Endothelial cell of umbilical vein (primary cell): ENCODE measurements at regions not wholly inside any gene's neighbourhood (a gene's known extent, or its start where the extent isn't known, plus 50 kb on each side); places are given as distances from the start of the nearest gene placed in this dataset.

Experiments used
- BruUV-seq: library from RNA; stranded (reverse); fragments of 400-500 nt; replicated peaks from 2 replicates; lab custom pipeline; 2021; lab: Mats Ljungman, UMichigan
- CTCF ChIA-PET: fragments of 300-600, 350-600 bp; sonication (Branson Sonifier 250); formaldehyde crosslinking; loops from one replicate; lab custom pipeline; 2021; ENCODE audit warnings: antibody characterized with exemption, inconsistent platforms; lab: Charles Lee
- POLR2A ChIA-PET: fragments of 300-600, 350-600 bp; sonication (Branson Sonifier 250); formaldehyde crosslinking; loops from one replicate; lab custom pipeline; 2021; ENCODE audit warnings: antibody characterized with exemption, inconsistent platforms; lab: Charles Lee
- DNase-seq: peaks from one replicate; pipeline ENCODE4 v3.0.0-alpha.2; 2011; ENCODE audit warnings: low read depth, low spot score
- FAIRE-seq: peaks from 2 replicates; lab custom pipeline; 2011; peaks lifted over from hg19 to GRCh38; lab: Jason Lieb, UNC
- H2AFZ ChIP-seq: 2 replicates; pipeline ENCODE4 v1.6.0; 2012; ENCODE audit warnings: low read depth, low read length, control low read depth, inconsistent platforms
- H3K27ac ChIP-seq: 2 replicates; pipeline ENCODE4 v1.5.1; 2011; ENCODE audit warnings: low read depth, mild to moderate bottlenecking, control low read depth, low read length, moderate library complexity; ENCODE audit not compliant: insufficient read depth
- H3K27me3 ChIP-seq, 2 experiments: 2 replicates each; pipeline versions ENCODE4 v1.6.0 to v1.6.1; 2011; ENCODE audit warnings: low read length in 2 of 2, mixed read lengths in 1 of 2; ENCODE audit not compliant: control insufficient read depth in 2 of 2, insufficient read depth in 2 of 2
- H3K36me3 ChIP-seq, 2 experiments: 2 replicates in 1 of 2; 3 replicates in 1 of 2; pipeline ENCODE4 v1.5.1; 2011; ENCODE audit warnings: low read length in 2 of 2, mild to moderate bottlenecking in 1 of 2, moderate library complexity in 1 of 2; ENCODE audit not compliant: control insufficient read depth in 2 of 2, insufficient read depth in 2 of 2; ENCODE audit errors: extremely low read depth in 1 of 2
- H3K4me1 ChIP-seq: 3 replicates; pipeline ENCODE4 v1.5.1; 2011; ENCODE audit warnings: mild to moderate bottlenecking, low read length; ENCODE audit not compliant: control insufficient read depth, insufficient read depth; ENCODE audit errors: extremely low read depth
- H3K4me2 ChIP-seq: 2 replicates; pipeline ENCODE4 v1.6.1; 2011; ENCODE audit warnings: low read length, control low read depth, mixed read lengths; ENCODE audit not compliant: insufficient read depth
- H3K4me3 ChIP-seq, 3 experiments: fragments of 200-600 bp in 1 of 3; sonication (generic), shearing (Covaris generic) in 1 of 3; replicated peaks in 1 of 3; 2 replicates each; pipeline ENCODE4 v1.5.1; 2011 to 2016; ENCODE audit warnings: control low read depth in 3 of 3, low read length in 3 of 3, mild to moderate bottlenecking in 2 of 3, inconsistent platforms in 1 of 3, low read depth in 1 of 3, moderate library complexity in 1 of 3; ENCODE audit not compliant: insufficient read depth in 1 of 3
- H3K79me2 ChIP-seq: 2 replicates; pipeline ENCODE4 v1.6.0; 2012; ENCODE audit warnings: low read length, inconsistent platforms; ENCODE audit not compliant: control insufficient read depth, insufficient read depth
- H3K9ac ChIP-seq: replicated peaks from 2 replicates; pipeline ENCODE3; 2011; ENCODE audit warnings: low read length, control low read depth; ENCODE audit not compliant: insufficient read depth; ENCODE audit errors: extremely low read depth
- H3K9me1 ChIP-seq: replicated peaks from 3 replicates; pipeline ENCODE4 v1.6.0; 2011; ENCODE audit warnings: mild to moderate bottlenecking, low read length; ENCODE audit not compliant: control insufficient read depth, insufficient read depth; ENCODE audit errors: extremely low read depth
- H3K9me3 ChIP-seq: replicated peaks from 2 replicates; pipeline ENCODE4 v1.5.1; 2012; ENCODE audit warnings: low read length, inconsistent platforms; ENCODE audit not compliant: control insufficient read depth, insufficient read depth
- H4K20me1 ChIP-seq: replicated peaks from 2 replicates; pipeline ENCODE3; 2011; ENCODE audit warnings: mild to moderate bottlenecking, low read length; ENCODE audit not compliant: control insufficient read depth, insufficient read depth; ENCODE audit errors: extremely low read depth
- CTCF ChIP-seq, 2 donors: IDR thresholded peaks; 1 replicate in 1 of 2; 2 replicates in 1 of 2; pipeline ENCODE4 v1.5.1; 2011; ENCODE audit warnings: low read length in 2 of 2, mild to moderate bottlenecking in 2 of 2, moderate library complexity in 2 of 2, control low read depth in 1 of 2, inconsistent platforms in 1 of 2, low read depth in 1 of 2; ENCODE audit not compliant: insufficient read depth in 1 of 2; ENCODE audit errors: extremely low read depth in 1 of 2
- EZH2 ChIP-seq: IDR thresholded peaks from 2 replicates; pipeline ENCODE4 v1.6.1; 2012; ENCODE audit warnings: borderline replicate concordance, low read depth, mild to moderate bottlenecking, moderate library complexity, low read length, inconsistent platforms; ENCODE audit not compliant: severe bottlenecking
- FOS ChIP-seq: IDR thresholded peaks from 2 replicates; pipeline ENCODE4 v1.6.1; 2011; ENCODE audit warnings: mild to moderate bottlenecking, low read length, moderate library complexity, borderline replicate concordance; ENCODE audit not compliant: insufficient read depth
- GATA2 ChIP-seq: IDR thresholded peaks from 2 replicates; pipeline ENCODE4 v1.7.0; 2011; ENCODE audit warnings: low read depth, mild to moderate bottlenecking, moderate library complexity, mixed read lengths, low read length; ENCODE audit not compliant: insufficient read length, insufficient read depth
- JUN ChIP-seq: IDR thresholded peaks from 2 replicates; pipeline ENCODE4 v1.6.1; 2011; ENCODE audit warnings: borderline replicate concordance, low read depth; ENCODE audit not compliant: insufficient read length, insufficient read depth
- MAX ChIP-seq: IDR thresholded peaks from 2 replicates; pipeline ENCODE4 v1.6.1; 2011; ENCODE audit not compliant: insufficient read depth, insufficient read length
- MYC ChIP-seq: IDR thresholded peaks from one replicate; pipeline ENCODE4 v1.6.1; 2011; ENCODE audit warnings: mild to moderate bottlenecking, low read depth, low read length
- POLR2A ChIP-seq: IDR thresholded peaks from 2 replicates; pipeline ENCODE4 v1.6.1; 2012; ENCODE audit warnings: low read depth, mild to moderate bottlenecking, control low read depth, low read length
- POLR2AphosphoS5 ChIP-seq: IDR thresholded peaks from 2 replicates; pipeline ENCODE4 v1.6.1; 2012; ENCODE audit warnings: low read depth, mild to moderate bottlenecking, control low read depth, low read length, moderate library complexity; ENCODE audit not compliant: insufficient read depth
- dilution Hi-C: fragments of 300-500 bp; cut with MboI; formaldehyde crosslinking; loops from one replicate; pipeline ENCODE4 v1.15.0; 2019; ENCODE audit warnings: low sequenced_read_pairs; ENCODE audit not compliant: extremely low pct_ligation_motif_present
- intact Hi-C: fragments of 100-400 bp; cut with micrococcal nuclease; formaldehyde crosslinking; loops from one replicate; pipeline ENCODE4 v1.10.0; 2022

GRCh38 chr18:51999351-51999750, 340.6 kb upstream of the DCC start:
- no peak overlapping the region for H3K9ac ChIP-seq
- no peak overlapping the region for H2AFZ ChIP-seq
- no peaks in the 10 kb centered on the region for H3K9me1 ChIP-seq
- no peak overlapping the region for H3K4me3 ChIP-seq
- H3K27me3 ChIP-seq: no peaks in the 10 kb centered on the region
- TF ChIP-seq CTCF (IDR thresholded peaks at IDR 0.05; ENCODE audit: extremely low read depth in 1 of 2, insufficient read depth in 1 of 2, low read depth in 1 of 2, low read length in 2 of 2) (no peak), JUN (no peak), EZH2 (no peak), MAX (no peak), MYC (no peak), FOS (no peak), POLR2AphosphoS5 (no peak), GATA2 (no peak), POLR2A (no peak)
- no peaks in the 10 kb centered on the region for H3K4me1 ChIP-seq
- ChIA-PET POLR2A (no interaction called here), CTCF (no interaction called here)
- DNase-seq: no peak
- no peak for FAIRE-seq
- no peaks in the 10 kb centered on the region for H3K36me3 ChIP-seq
- dilution Hi-C loops (no loop called here), intact Hi-C loops (no loop called here)
- no peaks in the 10 kb centered on the region for H4K20me1 ChIP-seq
- H3K9me3 ChIP-seq: peaks cover 4% of the 10 kb centered on the region
- no peaks in the 10 kb centered on the region for H3K79me2 ChIP-seq
- no peak overlapping the region for H3K4me2 ChIP-seq
- H3K27ac ChIP-seq: no peak overlapping the region
- no TSS peak for BruUV-seq
